ENCODE measurements at regions not wholly inside any gene's neighbourhood (a gene's known extent, or its start where the extent isn't known, plus 50 kb on each side); places are given as distances from the start of the nearest gene placed in this dataset.

DNA sequence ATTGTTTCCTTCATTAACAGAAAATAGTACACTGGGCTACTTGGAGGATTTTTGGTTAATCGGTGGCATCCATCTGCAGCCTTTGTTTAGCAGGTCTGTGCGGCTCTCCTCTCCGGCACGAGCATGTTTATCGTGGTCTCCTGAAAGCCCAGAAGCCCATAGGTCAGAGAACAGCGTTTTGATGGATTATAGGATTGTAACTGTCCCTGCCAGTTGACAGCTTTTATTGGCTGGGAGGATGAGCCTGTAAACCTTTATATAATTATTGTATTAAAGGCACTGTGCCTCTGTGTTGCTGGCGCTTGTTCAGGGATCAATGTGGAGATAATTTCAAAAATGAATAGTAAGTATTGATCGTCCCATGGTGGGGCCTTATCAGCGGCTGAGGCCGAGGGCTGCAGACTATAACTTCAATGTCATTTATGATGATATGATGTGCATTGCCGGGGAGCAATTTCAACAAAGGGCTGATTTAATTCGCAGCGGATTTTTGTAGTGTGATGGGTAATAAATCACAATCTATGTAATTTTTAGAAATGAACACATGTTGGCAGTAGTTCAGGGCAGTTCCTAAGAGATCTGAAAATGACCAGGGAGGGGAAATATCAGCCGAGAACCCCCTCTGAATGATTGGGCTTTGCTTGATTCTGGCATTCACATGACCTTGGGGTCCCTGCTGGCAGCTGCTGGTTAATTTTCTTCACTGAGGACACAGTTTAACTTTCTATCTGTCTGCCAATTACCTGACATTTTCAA lies 736.1 kb downstream of the GALR1 start:
- DNase-seq (ENCODE audit: low read depth), result no peak

DNA sequence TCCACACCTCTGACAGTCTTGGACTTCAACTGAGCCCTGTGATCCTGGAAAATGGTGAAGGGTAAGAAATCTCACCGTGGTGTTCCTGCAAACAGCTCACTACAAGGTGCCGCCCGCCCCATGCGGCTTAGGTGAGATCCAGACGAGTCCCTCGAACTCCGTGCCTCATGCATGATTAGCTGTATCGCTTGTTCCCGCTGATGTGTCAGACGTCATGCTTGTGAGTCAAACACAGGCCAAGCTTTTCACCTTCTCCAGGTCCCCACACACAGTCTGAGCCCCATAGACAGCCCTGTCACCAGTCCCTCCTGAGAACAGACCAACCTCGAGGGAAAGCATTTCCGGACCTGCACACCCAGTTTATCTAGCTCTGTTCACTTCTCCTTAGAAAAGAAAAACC lies 740.5 kb downstream of the GALR1 start:
- no peak for DNase-seq (ENCODE audit: low read depth)

DNA sequence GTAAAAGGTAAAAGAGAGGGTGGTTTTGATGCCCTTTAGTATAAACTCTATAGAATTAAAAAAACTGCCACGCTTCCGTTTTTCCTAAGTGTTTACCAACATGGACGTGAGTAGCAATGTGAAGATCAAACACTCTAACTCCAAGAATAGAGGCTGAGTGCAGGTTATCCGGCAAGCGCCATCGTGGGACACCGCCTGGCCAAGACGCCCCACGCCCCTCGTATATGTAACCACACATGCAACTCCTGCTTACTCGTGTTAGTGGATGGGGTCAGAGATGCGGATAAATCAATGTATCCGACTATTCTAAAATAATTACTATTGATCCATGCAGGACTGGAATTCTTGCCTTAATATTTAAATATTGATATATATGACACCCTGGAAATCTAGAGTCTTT lies 741.3 kb downstream of the GALR1 start:
- no peak for DNase-seq (ENCODE audit: low read depth)

DNA sequence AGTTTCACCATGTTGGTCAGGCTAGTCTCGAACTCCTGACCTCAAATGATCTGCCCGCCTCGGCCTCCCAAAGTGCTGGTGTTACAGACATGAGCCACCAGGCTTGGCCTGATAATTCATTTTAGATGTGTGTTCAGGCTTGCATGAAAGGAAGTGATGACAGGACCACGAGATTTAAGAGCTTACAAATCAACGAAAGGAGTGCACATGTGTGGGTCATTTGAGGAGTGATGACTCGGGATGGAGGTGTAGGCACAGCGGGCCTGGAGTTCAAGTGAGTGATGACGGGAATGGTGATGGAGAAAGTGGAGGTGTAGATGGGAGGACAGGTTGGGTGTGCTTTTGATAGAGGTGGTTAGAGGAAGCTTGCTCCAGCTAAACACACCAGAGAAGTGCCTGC lies 742.4 kb downstream of the GALR1 start:
- no peak for DNase-seq (ENCODE audit: low read depth)

DNA sequence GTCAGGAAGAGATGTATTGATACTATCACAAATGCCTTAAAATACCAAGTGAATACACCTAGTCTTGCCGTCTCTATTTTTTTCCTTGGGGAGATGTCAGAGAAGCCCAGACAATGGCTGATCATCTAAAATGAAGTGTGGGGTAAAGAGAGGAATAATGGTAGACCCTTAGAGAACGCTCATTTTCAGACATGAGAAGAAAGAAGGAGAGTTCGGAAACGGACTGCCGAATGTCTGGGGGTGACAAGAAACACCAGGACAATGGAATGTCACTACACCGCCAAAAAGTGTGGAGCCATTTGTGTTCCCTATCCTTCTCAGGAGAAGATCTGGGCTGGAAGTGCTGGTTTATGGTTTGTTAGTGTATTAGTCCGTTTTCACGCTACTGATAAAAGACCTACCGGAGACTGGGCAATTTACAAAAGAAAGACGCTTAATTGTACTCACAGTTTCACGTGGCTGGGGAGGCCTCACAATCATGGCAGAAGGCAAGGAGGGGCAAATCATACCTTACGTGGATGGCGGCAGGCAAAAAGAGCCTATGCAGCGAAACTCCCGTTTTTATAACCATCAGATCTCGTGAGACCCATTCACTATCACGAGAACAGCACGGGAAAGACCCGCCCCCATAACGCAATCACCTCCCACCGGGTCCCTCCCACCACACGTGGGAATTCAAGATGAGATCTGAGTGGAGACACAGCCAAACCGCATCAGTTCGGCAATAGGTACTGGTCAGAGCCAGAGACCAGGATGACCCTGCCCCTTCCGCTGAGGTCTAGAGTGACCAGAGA lies 743.7 kb downstream of the GALR1 start:
- no peak for DNase-seq (ENCODE audit: low read depth)

DNA sequence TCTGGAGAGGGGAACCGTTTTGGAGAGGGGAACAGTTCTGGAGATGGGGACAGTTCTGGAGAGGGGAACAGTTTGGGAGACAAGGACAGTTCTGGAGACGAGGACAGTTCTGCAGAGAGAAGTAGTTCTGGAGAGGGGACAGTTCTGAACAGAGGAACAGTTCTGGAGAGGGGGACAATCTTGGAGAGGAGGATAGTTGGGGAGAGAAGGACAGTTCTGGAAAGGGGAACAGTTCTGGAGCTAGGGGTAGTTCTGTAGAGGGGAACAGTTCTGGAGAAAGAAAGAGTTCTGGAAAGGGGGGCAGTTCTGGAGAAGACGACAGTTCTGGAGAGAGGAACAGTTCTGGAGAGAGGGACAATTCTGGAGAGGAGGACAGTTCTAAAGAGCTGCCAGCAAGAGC lies 745.9 kb downstream of the GALR1 start:
- no peak for DNase-seq (ENCODE audit: low read depth)

DNA sequence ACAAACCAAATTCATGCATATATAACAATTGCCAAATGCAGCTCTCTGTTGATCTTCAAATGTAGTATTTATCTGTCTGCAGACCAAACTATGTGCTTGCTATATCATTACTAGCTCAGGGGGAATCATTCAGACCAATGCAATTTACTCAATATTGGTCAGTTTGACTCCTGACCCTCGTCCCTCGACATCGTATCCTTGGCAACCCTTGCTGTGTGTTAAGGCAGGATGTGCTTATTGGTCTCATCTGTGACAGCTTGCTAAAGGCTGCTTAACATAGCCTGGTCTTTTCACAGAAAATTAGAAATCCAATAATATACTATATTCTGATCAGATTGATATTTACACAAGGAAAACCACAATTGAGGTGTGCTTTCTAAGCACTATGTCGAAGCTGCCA lies 747.1 kb downstream of the GALR1 start:
- no peak for DNase-seq (ENCODE audit: low read depth)

DNA sequence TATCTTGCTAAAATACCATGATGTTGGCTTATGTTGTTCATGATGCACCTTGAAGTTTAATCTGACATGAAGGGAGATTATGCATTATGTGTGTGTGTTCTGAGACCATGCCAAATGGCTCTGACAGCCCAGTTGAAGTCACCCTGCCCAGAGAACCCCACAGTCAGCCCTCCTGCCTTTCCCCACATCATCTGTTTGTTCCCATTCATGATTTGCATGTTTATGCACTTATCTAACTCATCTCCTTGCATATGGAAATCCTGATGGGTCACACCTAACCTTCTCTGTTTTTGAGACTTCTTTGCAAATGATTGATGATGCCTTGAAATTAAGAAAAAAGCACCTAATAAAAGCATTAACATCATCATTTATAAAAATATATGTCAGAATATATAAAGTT lies 752.2 kb downstream of the GALR1 start:
- no peak for DNase-seq (ENCODE audit: low read depth)

DNA sequence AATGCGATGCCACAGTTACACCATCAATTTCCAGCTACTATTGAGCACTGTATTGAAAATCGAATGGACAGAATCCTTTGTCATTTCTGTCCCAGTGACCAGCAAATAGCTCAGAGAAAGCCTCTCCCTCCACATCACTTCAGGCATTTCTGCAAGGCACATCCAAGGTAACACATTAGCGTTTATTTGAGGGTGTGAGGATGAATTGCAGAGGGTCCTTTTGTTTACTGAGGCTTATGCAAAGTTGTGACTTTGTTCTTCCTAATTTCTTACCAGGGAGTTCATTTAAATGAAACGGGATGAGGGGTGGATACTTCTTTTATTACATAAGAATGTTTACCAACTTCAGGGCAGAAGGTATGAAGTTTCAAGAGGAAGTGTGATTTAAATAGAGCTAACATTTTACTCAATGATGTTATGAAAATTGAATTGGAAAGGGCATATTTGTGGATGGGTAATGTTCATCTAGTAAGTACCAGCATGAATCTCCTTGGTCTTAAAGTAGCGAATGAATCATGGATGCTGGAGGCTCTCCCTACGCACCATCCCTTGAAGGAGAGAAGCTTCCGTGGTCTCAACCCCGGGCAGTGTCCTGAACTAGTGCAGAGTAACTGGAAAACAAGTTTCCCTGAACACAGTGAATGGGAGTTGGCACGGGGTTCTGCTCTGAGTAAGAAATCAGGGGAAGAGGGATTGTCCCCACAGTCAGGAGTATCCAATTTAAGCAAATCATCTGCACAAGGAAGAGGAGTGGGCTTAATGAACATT lies 756.5 kb downstream of the GALR1 start:
- no peak for DNase-seq (ENCODE audit: low read depth)

DNA sequence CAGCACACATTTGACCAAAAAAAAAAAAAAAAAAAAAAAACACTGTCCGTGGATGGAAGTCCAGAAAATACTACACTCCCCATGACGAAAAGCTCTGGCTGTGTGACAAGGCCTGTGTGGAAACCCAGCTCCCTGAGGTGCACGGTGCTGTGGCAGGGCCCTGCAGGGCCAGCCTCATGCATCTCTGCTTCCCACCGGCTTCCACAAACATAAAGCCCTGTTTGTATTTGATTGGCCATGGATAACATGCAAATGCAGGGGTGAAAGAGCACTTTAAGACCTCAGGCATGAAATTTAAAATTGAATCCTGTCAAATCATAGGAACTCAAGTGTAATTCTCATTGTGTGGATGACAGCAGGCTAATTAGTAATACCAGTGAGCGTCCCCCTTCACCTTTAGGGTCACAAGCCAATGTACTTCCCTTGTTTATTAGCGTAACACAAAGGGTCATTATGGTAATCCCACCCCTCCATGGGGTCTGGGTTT lies 757.2 kb downstream of the GALR1 start:
- DNase-seq (ENCODE audit: low read depth), result no peak

DNA sequence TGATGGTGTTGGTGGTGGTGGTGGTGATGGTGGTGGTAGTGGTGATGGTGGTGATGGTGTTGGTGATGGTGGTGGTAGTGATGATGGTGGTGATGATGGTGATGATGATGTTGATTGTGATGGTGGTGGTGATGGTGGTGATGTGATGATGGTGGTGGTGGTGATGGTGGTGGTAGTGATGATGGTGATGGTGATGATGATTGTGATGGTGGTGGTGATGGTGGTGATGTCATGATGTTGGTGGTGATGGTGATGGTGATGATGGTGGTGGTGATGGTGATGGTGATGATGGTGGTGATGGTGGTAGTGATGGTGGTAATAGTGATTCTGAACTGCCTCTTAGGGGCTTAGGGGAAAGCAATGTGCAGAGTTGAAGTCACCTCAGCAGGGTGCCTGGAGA lies 760.7 kb downstream of the GALR1 start:
- DNase-seq (ENCODE audit: low read depth), result no peak

DNA sequence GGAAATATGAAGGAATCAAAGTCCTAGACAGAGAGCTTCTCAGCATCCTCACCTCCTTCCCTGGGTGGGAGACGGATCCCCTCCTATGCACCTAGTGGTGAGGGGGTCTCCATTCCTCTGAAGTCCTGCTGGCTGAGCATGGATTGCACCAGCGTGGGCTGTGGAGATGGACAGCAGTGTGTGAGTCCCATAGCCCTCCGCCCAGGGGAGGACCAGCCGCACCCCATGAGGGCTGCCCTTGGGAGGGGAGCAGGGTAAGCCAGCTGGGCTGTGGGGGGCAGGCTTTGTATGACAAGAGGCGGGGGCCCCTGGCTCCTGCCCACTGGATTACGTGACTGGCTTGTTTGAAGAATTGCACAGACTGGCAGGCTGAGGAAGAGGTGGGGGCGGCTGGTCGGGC lies 768.2 kb downstream of the GALR1 start:
- no peak for DNase-seq (ENCODE audit: low read depth)

DNA sequence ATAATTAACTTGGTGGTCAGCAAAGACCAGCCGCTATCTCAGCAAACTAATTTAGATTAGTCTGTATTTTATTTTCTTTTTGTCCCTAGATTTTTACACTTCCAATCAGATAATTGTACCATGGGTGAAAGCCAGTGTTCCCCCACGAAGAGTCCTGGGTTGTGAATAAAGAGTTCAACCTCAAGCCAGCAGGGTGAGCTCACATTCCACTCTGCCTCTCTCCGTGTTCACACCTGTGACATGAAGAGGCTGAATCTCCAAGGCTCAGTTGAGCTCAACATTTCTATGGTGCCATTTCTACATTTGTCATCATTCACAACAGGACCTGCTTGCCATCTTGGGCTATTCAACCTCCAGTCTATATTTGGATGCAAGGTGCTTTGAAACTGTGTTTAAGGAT lies 771.5 kb downstream of the GALR1 start:
- DNase-seq (ENCODE audit: low read depth), result no peak

DNA sequence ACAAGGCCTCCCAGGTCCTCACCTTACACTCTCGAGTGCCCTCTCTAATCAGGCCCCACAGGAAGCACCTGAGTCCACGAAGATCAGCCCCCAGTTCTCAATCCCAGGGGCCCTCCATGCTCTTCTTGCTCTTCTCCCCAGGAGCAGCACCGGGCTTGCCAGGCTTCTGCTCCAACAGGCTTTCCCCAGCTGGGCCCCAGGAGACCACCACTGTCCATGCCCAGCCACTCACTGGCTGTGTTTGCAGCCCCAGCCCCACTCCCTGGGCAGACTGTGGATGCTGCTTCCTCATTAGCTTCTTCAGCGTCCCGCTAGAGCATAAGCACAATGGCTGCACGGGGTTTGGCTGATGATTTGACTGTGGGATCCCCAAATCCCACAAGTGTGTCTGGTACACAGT lies 781.9 kb downstream of the GALR1 start:
- no peak for DNase-seq (ENCODE audit: low read depth)

DNA sequence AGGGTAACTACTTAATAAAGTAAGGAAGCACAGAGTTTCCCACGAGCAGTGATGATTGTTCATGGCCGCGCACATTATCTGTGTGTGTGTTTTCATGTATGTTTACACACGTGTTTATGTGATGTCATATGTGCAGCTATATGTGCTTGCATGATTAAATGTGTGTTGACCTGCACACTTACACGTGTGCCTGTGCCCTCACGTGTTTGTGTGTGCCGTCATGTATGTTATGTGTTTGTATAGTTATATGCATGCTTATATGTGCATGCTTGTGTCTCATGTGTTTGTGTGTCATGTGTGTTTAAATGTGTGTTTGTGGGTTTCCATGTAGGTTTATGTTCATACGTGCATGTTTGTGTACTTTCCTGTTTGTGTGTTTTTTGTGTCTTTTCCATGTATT lies 782.3 kb downstream of the GALR1 start:
- no peak for DNase-seq (ENCODE audit: low read depth)

DNA sequence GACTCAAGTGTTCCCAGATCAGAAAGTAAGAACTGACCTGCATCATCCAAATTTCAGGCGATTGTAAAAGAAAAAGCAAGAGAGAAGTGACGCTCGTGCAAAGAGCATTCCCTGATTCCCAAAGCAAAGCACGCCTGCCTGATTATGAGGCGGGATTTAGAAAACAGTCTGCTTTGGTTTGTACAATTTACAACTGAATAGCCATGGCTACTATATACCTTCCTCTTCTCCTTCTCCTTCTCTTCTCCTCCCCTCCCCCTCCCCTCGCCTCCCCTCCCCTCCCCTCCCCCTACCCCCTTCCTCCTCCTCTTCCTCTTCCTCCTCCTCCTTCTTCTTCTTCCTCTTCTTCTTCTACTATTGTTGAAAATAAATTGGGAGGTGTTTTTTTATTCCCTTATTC lies 782.9 kb downstream of the GALR1 start:
- no peak for DNase-seq (ENCODE audit: low read depth)

DNA sequence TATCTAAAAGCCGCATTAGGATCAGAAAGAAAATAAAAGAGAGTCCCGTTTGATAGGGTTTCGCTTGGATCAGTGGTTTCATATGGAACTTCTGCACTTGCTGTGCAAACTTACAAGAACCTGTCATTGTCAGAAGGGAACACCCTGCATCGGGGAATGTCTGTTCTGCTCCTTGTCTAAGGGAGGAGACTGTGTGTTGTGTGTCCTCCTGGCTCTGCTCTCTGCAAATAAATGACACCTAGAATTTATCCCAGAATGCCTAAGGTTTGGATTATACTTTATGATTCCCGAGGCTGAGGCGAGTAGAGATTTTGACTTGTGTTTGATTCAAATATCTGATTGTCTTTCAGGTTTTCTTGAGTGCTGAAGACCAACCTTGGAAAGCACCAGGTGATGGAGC lies 785.1 kb downstream of the GALR1 start:
- DNase-seq (ENCODE audit: low read depth), result no peak

DNA sequence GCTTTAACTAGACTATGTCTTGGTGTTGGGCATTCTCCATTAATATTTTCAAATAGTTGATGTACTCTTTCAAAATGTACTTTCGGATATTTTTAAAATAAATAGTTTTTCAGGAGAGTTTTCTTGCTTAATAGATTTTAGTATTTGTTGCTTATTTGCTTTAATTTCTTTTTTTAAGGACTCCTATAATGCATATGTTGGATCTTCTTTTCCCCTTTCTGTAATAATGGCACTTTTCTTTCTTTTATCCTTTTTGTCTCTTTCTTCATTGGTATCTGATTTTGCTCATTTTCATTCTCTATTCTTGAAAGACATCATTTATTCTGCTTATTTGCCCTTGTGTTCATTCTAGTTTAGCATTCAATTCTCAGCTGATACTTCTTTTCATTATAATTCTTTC lies 791.6 kb downstream of the GALR1 start:
- no peak for DNase-seq (ENCODE audit: low read depth)

DNA sequence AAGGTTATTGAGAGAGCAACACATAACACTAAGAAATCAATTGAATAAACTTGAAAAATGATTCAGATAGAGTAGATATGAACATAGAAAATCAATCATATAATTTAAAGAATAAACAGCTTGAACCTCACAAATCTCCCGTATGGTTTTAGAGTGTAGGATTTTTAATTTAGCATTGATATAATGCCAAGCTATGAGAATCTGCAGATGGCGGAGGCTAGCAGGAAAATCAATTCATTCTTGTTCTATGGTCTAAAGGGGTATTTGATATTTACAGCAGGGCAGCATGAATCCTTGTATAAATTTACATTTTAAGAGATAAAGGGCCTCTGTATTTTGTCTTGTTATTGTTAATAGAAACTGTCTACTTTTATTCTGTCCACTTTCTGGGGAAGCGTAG lies 797.0 kb downstream of the GALR1 start:
- DNase-seq (ENCODE audit: low read depth), result no peak

DNA sequence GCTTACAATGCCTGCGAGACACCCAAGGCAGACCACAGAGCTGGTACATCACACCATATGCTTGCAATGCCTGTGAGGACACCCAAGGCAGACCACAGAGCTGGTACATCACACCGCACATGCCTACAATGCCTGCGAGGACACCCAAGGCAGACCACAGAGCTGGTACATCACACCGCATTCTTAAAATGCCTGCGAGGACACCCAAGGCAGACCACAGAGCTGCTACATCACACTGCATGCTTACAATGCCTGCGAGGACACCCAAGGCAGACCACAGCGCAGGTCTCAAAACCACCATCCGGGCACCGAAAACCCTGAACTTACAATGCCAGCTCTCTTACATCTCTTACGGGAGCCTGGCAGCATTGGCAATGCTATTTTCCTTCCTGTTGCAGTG lies 799.6 kb downstream of the GALR1 start:
- DNase-seq (ENCODE audit: low read depth), result no peak

DNA sequence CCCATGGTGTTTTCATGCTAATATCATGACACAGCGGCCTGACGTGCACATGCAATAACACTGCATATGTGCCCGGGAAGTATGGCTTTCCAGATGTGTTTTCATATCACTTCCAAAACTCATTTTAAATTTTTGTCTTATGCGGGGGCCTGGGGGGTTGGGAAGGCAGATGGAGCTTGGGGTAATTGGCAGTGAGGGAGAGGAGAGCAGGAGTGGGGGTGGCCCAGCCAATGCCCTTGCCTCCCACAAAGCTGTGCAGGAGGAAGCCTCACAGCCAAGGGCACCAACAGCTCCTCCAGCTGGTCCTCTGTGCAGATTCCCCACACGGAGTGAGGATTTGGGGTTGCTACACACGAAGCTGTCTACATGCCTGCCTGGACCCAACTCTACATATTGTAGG lies 805.2 kb downstream of the GALR1 start:
- no peak for DNase-seq (ENCODE audit: low read depth)

DNA sequence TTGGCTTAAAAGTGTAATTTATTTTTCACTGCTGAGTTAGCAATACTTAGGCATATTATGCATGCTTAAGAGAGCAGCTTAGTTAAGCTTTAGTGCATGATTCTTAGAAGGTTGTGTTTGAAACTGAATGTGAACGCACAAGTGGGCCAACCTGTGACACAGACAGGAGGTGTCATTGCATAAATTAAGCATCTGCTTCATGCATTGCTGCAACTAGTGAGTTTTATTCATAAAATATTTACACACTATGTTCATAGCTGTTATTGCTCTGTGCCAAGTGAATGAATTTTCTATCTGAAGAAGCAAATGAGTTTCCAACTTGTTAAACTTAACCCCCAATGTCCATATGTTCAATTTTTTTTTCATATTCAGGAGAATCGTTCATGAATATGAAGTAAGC lies 806.4 kb downstream of the GALR1 start:
- no peak for DNase-seq (ENCODE audit: low read depth)
